ENCODE measurements at regions not wholly inside any gene's neighbourhood (a gene's known extent, or its start where the extent isn't known, plus 50 kb on each side); places are given as distances from the start of the nearest gene placed in this dataset.

DNA sequence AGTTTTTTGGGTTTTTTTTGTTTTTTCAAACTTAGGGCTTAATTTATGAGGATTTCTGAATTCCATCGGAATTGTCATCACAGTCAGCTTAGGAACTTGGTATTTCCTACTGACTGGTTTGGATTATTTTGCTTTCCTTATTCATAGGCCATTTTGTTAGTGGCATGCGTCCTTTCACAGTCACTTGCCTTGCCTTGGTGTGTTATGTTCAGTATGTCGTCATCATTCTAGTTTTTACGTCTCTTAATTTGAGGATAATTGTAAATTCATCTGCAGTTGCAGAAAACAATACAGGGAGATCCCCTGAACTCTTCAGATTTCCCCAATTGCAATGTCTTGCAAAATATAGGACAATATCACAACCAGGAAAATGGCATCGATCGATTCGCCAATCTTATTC lies 485.3 kb downstream of the CBLN2 start:
- ChIA-PET POLR2A (no interaction called here), RAD21 (ENCODE audit: low non-redundant PET in 1 of 2, low total read pairs in 2 of 2, uncharacterized antibody in 2 of 2, unreplicated experiment in 2 of 2) (no interaction called here), CTCF (no interaction called here)
- no peaks in the 10 kb centered on the region for H3K4me1 ChIP-seq (ENCODE audit: control insufficient read depth in 1 of 2, insufficient read depth in 2 of 2, low read length in 2 of 2)
- no peaks in the 10 kb centered on the region for H3K36me3 ChIP-seq (ENCODE audit: control insufficient read depth in 1 of 2, insufficient read depth in 2 of 2, low read length in 2 of 2)
- H3K9ac ChIP-seq (ENCODE audit: low read length), result no peak overlapping the region
- no peak overlapping the region for H3K4me3 ChIP-seq (replicated peaks in 1 of 2; ENCODE audit: low read depth in 1 of 2, low read length in 2 of 2)
- H2AFZ ChIP-seq (ENCODE audit: low read depth, low read length, poor library complexity, severe bottlenecking), result no peak overlapping the region
- H4K20me1 ChIP-seq (ENCODE audit: insufficient read depth), result no peaks in the 10 kb centered on the region
- H3K9me2 ChIP-seq (ENCODE audit: insufficient read depth), result no peaks in the 10 kb centered on the region
- no peak overlapping the region for H3K27ac ChIP-seq (ENCODE audit: low read depth, low read length)
- TF ChIP-seq POLR2AphosphoS5 (IDR thresholded peaks at IDR 0.05; ENCODE audit: low read depth, low read length) (no peak), EZH2phosphoT487 (IDR thresholded peaks at IDR 0.05; ENCODE audit: borderline replicate concordance) (no peak), FOSL1 (IDR thresholded peaks at IDR 0.05; ENCODE audit: low read depth) (no peak), SRF (IDR thresholded peaks at IDR 0.05; ENCODE audit: low read depth) (no peak), RAD21 (IDR thresholded peaks at IDR 0.05; ENCODE audit: low read depth) (no peak), SIN3A (IDR thresholded peaks at IDR 0.05; ENCODE audit: low read depth) (no peak), TCF7L2 (IDR thresholded peaks at IDR 0.05; ENCODE audit: borderline replicate concordance, extremely low read depth, insufficient read depth, insufficient read length) (no peak), POLR2A (IDR thresholded peaks at IDR 0.05; ENCODE audit: borderline replicate concordance, extremely low read depth, insufficient read depth, insufficient read length) (no peak), SP1 (IDR thresholded peaks at IDR 0.05; ENCODE audit: low read depth) (no peak), ZFX (IDR thresholded peaks at IDR 0.05) (no peak), CBX3 (IDR thresholded peaks at IDR 0.05; ENCODE audit: low read depth) (no peak), YY1 (IDR thresholded peaks at IDR 0.05; ENCODE audit: extremely low read depth, insufficient replicate concordance, low read depth, low read length) (no peak), EGR1 (IDR thresholded peaks at IDR 0.05; ENCODE audit: low read depth) (no peak), EZH2 (IDR thresholded peaks at IDR 0.05) (no peak), ELF1 (IDR thresholded peaks at IDR 0.05; ENCODE audit: borderline replicate concordance, low read depth) (no peak), CEBPB (IDR thresholded peaks at IDR 0.05; ENCODE audit: low read depth) (no peak), ZNF274 (IDR thresholded peaks at IDR 0.05; ENCODE audit: low read depth, low read length) (no peak)
- TF ChIP-seq, protein P1, sequence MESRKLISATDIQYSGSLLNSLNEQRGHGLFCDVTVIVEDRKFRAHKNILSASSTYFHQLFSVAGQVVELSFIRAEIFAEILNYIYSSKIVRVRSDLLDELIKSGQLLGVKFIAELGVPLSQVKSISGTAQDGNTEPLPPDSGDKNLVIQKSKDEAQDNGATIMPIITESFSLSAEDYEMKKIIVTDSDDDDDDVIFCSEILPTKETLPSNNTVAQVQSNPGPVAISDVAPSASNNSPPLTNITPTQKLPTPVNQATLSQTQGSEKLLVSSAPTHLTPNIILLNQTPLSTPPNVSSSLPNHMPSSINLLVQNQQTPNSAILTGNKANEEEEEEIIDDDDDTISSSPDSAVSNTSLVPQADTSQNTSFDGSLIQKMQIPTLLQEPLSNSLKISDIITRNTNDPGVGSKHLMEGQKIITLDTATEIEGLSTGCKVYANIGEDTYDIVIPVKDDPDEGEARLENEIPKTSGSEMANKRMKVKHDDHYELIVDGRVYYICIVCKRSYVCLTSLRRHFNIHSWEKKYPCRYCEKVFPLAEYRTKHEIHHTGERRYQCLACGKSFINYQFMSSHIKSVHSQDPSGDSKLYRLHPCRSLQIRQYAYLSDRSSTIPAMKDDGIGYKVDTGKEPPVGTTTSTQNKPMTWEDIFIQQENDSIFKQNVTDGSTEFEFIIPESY (IDR thresholded peaks at IDR 0.05; ENCODE audit: extremely low read depth, insufficient replicate concordance, low read length), result no peak
- TF ChIP-seq, protein P2, sequence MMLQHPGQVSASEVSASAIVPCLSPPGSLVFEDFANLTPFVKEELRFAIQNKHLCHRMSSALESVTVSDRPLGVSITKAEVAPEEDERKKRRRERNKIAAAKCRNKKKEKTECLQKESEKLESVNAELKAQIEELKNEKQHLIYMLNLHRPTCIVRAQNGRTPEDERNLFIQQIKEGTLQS (IDR thresholded peaks at IDR 0.05), result no peak
- TF ChIP-seq, protein P3, sequence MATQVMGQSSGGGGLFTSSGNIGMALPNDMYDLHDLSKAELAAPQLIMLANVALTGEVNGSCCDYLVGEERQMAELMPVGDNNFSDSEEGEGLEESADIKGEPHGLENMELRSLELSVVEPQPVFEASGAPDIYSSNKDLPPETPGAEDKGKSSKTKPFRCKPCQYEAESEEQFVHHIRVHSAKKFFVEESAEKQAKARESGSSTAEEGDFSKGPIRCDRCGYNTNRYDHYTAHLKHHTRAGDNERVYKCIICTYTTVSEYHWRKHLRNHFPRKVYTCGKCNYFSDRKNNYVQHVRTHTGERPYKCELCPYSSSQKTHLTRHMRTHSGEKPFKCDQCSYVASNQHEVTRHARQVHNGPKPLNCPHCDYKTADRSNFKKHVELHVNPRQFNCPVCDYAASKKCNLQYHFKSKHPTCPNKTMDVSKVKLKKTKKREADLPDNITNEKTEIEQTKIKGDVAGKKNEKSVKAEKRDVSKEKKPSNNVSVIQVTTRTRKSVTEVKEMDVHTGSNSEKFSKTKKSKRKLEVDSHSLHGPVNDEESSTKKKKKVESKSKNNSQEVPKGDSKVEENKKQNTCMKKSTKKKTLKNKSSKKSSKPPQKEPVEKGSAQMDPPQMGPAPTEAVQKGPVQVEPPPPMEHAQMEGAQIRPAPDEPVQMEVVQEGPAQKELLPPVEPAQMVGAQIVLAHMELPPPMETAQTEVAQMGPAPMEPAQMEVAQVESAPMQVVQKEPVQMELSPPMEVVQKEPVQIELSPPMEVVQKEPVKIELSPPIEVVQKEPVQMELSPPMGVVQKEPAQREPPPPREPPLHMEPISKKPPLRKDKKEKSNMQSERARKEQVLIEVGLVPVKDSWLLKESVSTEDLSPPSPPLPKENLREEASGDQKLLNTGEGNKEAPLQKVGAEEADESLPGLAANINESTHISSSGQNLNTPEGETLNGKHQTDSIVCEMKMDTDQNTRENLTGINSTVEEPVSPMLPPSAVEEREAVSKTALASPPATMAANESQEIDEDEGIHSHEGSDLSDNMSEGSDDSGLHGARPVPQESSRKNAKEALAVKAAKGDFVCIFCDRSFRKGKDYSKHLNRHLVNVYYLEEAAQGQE (IDR thresholded peaks at IDR 0.05; ENCODE audit: low read depth), result no peak
- no TSS peak for BruUV-seq (replicated peaks)
- H3K4me2 ChIP-seq (ENCODE audit: low read length), result no peak overlapping the region
- peaks cover 18 to 30% of the 10 kb centered on the region in 2 experiments; a peak in 3 of 4 replicates for H3K9me3 ChIP-seq (ENCODE audit: control insufficient read depth in 1 of 2, insufficient read depth in 1 of 2, low read depth in 1 of 2, low read length in 2 of 2)
- intact Hi-C loops (cut with micrococcal nuclease), result no loop called here
- no peaks in the 10 kb centered on the region for H3K79me2 ChIP-seq (ENCODE audit: insufficient read depth, low read length)
- DNase-seq (ENCODE audit: low read depth, low spot score), result no peak
- ATAC-seq, result no peak
- no peaks in the 10 kb centered on the region for H3K27me3 ChIP-seq (ENCODE audit: insufficient read depth, low read length)

Data from HCT116 (cell line).